Peyer's patch (tissue), 4 donors: ENCODE measurements at regions not wholly inside any gene's neighbourhood (a gene's known extent, or its start where the extent isn't known, plus 50 kb on each side); places are given as distances from the start of the nearest gene placed in this dataset.

Source experiments
- CTCF ChIP-seq, 6 experiments: fragments of 450-650 bp in 4 of 6; fragments of 200-600 bp in 2 of 6; sonication (generic) in 1 of 6; IDR thresholded peaks; one replicate each; pipeline ENCODE4 v1.5.1; 2017 to 2019; ENCODE audit warnings: antibody characterized with exemption in 6 of 6, mild to moderate bottlenecking in 3 of 6, moderate library complexity in 1 of 6
- POLR2A ChIP-seq, 2 donors: fragments of 450-650 bp; IDR thresholded peaks; one replicate each; pipeline ENCODE4 v1.5.1; 2017; ENCODE audit warnings: antibody characterized with exemption in 2 of 2, mild to moderate bottlenecking in 2 of 2, moderate library complexity in 2 of 2

GRCh38 chrX:146934256-146934655, 119.7 kb upstream of the CXorf51A start:
- no peak for TF ChIP-seq CTCF (IDR thresholded peaks at IDR 0.05)
- TF ChIP-seq POLR2A (IDR thresholded peaks at IDR 0.05), result no peak
